T-cell (primary cell): ENCODE measurements at regions not wholly inside any gene's neighbourhood (a gene's known extent, or its start where the extent isn't known, plus 50 kb on each side); places are given as distances from the start of the nearest gene placed in this dataset.
"Not testable (repeated sequence)": the region's sequence is repeated elsewhere in the genome, so short reads cannot be mapped to it uniquely, and the experiment has no call there.

Experiments
- ATAC-seq, 4 experiments: fragments of 200-7000 bp in 3 of 4; fragments of 150-1000 bp in 1 of 4; cut with Tn5 transposase; replicated peaks in 1 of 4; 1 replicate in 3 of 4; 2 replicates in 1 of 4; pipeline ENCODE4 v1.10.0; 2021; ENCODE audit warnings: moderate library complexity in 3 of 4, mild to moderate bottlenecking in 2 of 4, moderate number of reproducible peaks in 1 of 4
- CTCF ChIA-PET, 2 donors: fragments of 300-600 bp; sonication (Branson Sonifier 250); formaldehyde crosslinking; loops; one replicate each; lab custom pipeline; 2022; ENCODE audit warnings: antibody characterized with exemption in 2 of 2; lab: Charles Lee
- POLR2A ChIA-PET, 2 donors: fragments of 300-600 bp; sonication (Branson Sonifier 250); formaldehyde crosslinking; loops; one replicate each; lab custom pipeline; 2022; ENCODE audit warnings: antibody characterized with exemption in 2 of 2; lab: Charles Lee
- DNase-seq, 35 experiments: peaks; one replicate each; pipeline versions ENCODE4 v3.0.0 to v3.0.0-alpha.2; 2013 to 2023
- H3K27ac ChIP-seq: one replicate; pipeline ENCODE4 v1.5.1; 2013; ENCODE audit warnings: low read length
- H3K27me3 ChIP-seq, 2 experiments: replicated peaks in 1 of 2; 1 replicate in 1 of 2; 2 replicates in 1 of 2; pipeline versions ENCODE4 v1.6.1 to v1.7.0; 2013; ENCODE audit warnings: low read length in 1 of 2, mixed read lengths in 1 of 2; ENCODE audit not compliant: control insufficient read depth in 2 of 2, insufficient read depth in 2 of 2; ENCODE audit errors: extremely low read depth in 1 of 2
- H3K36me3 ChIP-seq, 2 donors: 1 replicate in 1 of 2; 2 replicates in 1 of 2; pipeline versions ENCODE4 v1.6.1 to v1.7.0; 2013; ENCODE audit warnings: low read length in 1 of 2; ENCODE audit not compliant: control insufficient read depth in 2 of 2, insufficient read depth in 1 of 2; ENCODE audit errors: extremely low read depth in 1 of 2
- H3K4me1 ChIP-seq, 2 experiments: 1 replicate in 1 of 2; 2 replicates in 1 of 2; pipeline versions ENCODE4 v1.6.1 to v1.7.0; 2013; ENCODE audit warnings: low read length in 2 of 2, mixed read lengths in 1 of 2; ENCODE audit not compliant: insufficient read depth in 2 of 2, control insufficient read depth in 1 of 2; ENCODE audit errors: extremely low read depth in 1 of 2
- H3K4me3 ChIP-seq, 2 donors: 1 replicate in 1 of 2; 2 replicates in 1 of 2; pipeline versions ENCODE4 v1.5.1 to v1.7.0; 2013; ENCODE audit warnings: mild to moderate bottlenecking in 2 of 2, low read length in 1 of 2, moderate library complexity in 1 of 2; ENCODE audit not compliant: control insufficient read depth in 1 of 2; ENCODE audit errors: extremely low read depth in 1 of 2
- H3K9me3 ChIP-seq: 2 replicates; pipeline ENCODE4 v1.7.0; 2013
- H3K27ac Mint-ChIP-seq, 2 donors: one replicate each; pipeline ENCODE4 v1.8.0; 2020 to 2021; ENCODE audit warnings: mild to moderate bottlenecking in 2 of 2, mixed read lengths in 2 of 2
- H3K27me3 Mint-ChIP-seq, 2 donors: one replicate each; pipeline ENCODE4 v1.8.0; 2021 to 2022; ENCODE audit warnings: mixed read lengths in 2 of 2
- H3K36me3 Mint-ChIP-seq: one replicate; pipeline ENCODE4 v1.8.0; 2021; ENCODE audit warnings: mixed read lengths
- H3K4me1 Mint-ChIP-seq, 3 donors: one replicate each; pipeline ENCODE4 v1.8.0; 2020 to 2022; ENCODE audit warnings: mixed read lengths in 3 of 3, mild to moderate bottlenecking in 1 of 3
- H3K4me3 Mint-ChIP-seq, 3 donors: one replicate each; pipeline ENCODE4 v1.8.0; 2020 to 2022; ENCODE audit warnings: mild to moderate bottlenecking in 3 of 3, mixed read lengths in 3 of 3, moderate library complexity in 3 of 3
- H3K9me3 Mint-ChIP-seq, 3 donors: one replicate each; pipeline ENCODE4 v1.8.0; 2020 to 2022; ENCODE audit warnings: mixed read lengths in 3 of 3
- WGBS: methylation state at CpG from one replicate; pipeline ENCODE4 v1.1.5; 2013; ENCODE audit warnings: missing lambda C conversion rate; ENCODE audit not compliant: insufficient coverage; 5-methylcytosine and 5-hydroxymethylcytosine counted together

GRCh38 chr6:33888183-33888582 lies 84.4 kb upstream of the MLN start:
- no peaks in the 10 kb centered on the region for H3K36me3 Mint-ChIP-seq
- no peak for ATAC-seq
- ChIA-PET CTCF (no interaction called here), POLR2A (no interaction called here)
- H3K9me3 Mint-ChIP-seq: no peaks in the 10 kb centered on the region
- Histone ChIP-seq H3K4me1 (peaks cover 0 to 25% of the 10 kb centered on the region in 2 experiments), H3K36me3 (no peaks in the 10 kb centered on the region), H3K9me3 (no peaks in the 10 kb centered on the region), H3K27me3 (peaks cover 0 to 5% of the 10 kb centered on the region in 2 experiments), H3K27ac (no peak overlapping the region), H3K4me3 (no peak overlapping the region)
- no peak overlapping the region for H3K27ac Mint-ChIP-seq
- peak in 5 of 35 experiments; percentile 8 to 30 (median 16) for DNase-seq
- H3K27me3 Mint-ChIP-seq: peaks cover 0 to 2% of the 10 kb centered on the region in 2 donors
- H3K4me3 Mint-ChIP-seq: no peak overlapping the region
- WGBS: 83% methylated on average over 6 of the region's 10 CpGs
- peaks cover 9 to 21% (median 19%) of the 10 kb centered on the region in 3 donors for H3K4me1 Mint-ChIP-seq

- ATAC-seq (peak; percentile 60 to 88 (median 68)), DNase-seq (peak in 9 of 35 experiments; percentile 14 to 50 (median 18))
- Histone ChIP-seq H3K4me3 (no peak overlapping the region), H3K27me3 (peaks cover 0 to 2% of the 10 kb centered on the region in 2 experiments), H3K27ac (peak overlapping the region; percentile 9), H3K9me3 (no peaks in the 10 kb centered on the region), H3K36me3 (no peaks in the 10 kb centered on the region), H3K4me1 (peaks cover 0 to 25% of the 10 kb centered on the region in 2 experiments)
- Mint-ChIP-seq H3K27ac (peak overlapping the region in 1 of 2 donors; percentile 63), H3K9me3 (no peaks in the 10 kb centered on the region), H3K27me3 (peaks cover 0 to 2% of the 10 kb centered on the region in 2 donors), H3K4me1 (peaks cover 9 to 21% (median 19%) of the 10 kb centered on the region in 3 donors), H3K36me3 (no peaks in the 10 kb centered on the region), H3K4me3 (peak overlapping the region in 1 of 3 donors; percentile 31)
- ChIA-PET POLR2A (no interaction called here), CTCF (interaction anchor here in 1 of 2 donors (0.6 kb wide), 1 partner anchor 986 kb away, joined by 3 read pairs; no protein-coding TSS in a partner anchor)
- WGBS: 36% methylated on average over 4 of the region's 11 CpGs
Observed at GRCh38 chr6:33886673-33887144, 82.9 kb upstream of the MLN start.

DNA sequence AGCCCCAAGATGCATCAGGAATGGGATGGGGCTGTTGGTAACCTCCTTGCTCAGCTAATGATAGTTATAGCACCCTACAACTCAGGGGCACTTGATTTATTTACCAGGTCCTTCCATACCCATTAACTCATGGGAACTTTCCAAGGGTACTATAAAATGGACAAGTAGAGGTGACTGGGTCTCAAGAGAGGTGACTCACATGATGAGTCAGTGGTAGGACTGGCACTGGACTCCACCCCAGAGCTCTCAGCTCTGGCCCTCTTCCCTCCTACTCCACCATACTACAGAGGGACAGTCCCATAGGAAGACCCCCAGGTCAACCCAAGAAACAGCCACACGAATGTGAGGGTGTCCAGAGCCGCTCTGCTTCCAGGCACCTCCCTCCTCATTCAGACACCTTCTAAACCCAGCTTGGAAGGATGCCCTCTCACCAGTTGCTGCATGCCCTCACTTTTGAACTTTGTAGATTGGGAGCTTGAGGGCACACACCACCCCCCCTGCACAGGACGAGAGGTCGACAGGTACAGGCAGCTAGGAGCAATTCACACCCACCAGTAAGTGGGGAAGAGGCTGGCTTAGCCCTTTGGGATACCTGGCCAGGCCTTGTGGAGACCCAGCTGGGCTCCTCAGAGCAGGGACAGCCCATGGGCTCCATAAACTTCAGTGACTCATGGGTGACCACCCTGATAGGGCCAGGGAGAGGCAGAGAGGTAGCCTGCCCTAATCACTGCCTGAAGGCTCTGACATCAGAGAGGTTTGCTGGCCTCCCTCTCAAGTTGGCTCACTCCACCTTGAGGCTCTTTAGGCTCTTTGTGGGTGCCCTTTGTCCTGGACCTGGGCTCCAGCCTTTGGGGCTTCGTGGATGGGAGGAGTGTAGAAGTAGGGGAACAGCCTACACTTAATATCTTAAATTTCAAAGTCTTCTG lies 81.6 kb upstream of the MLN start:
- Mint-ChIP-seq H3K9me3 (no peaks in the 10 kb centered on the region), H3K36me3 (no peaks in the 10 kb centered on the region), H3K4me3 (no peak overlapping the region), H3K4me1 (peaks cover 9 to 21% (median 19%) of the 10 kb centered on the region in 3 donors), H3K27me3 (no peaks in the 10 kb centered on the region), H3K27ac (no peak overlapping the region)
- H3K27ac ChIP-seq: no peak overlapping the region
- POLR2A ChIA-PET: interaction anchor here in 1 of 2 donors (0.6 kb wide), 1 partner anchor 9 kb away, joined by 4 read pairs; no protein-coding TSS in a partner anchor
- H3K4me3 ChIP-seq: no peak overlapping the region
- H3K27me3 ChIP-seq: no peaks in the 10 kb centered on the region
- no peak for DNase-seq
- peaks cover 0 to 25% of the 10 kb centered on the region in 2 experiments for H3K4me1 ChIP-seq
- H3K36me3 ChIP-seq: no peaks in the 10 kb centered on the region
- CTCF ChIA-PET: no interaction called here
- ATAC-seq: no peak
- whole genome bisulfite sequencing: no CpG with 5 or more reads among the region's 5 CpGs
- no peaks in the 10 kb centered on the region for H3K9me3 ChIP-seq

GRCh38 chr6:33883621-33884020 lies 79.8 kb upstream of the MLN start:
- H3K27me3 ChIP-seq, DNase-seq, H3K27me3 Mint-ChIP-seq, H3K9me3 Mint-ChIP-seq, ATAC-seq, CTCF ChIA-PET, H3K4me3 Mint-ChIP-seq, H3K9me3 ChIP-seq, H3K27ac Mint-ChIP-seq, H3K27ac ChIP-seq, H3K36me3 ChIP-seq, H3K4me3 ChIP-seq, H3K36me3 Mint-ChIP-seq, POLR2A ChIA-PET: not testable (repeated sequence)
- H3K4me1 Mint-ChIP-seq: peaks cover 9 to 21% (median 19%) of the 10 kb centered on the region in 3 donors
- H3K4me1 ChIP-seq: peaks cover 0 to 25% of the 10 kb centered on the region in 2 experiments
- WGBS: no CpG with 5 or more reads among the region's 4 CpGs

DNA sequence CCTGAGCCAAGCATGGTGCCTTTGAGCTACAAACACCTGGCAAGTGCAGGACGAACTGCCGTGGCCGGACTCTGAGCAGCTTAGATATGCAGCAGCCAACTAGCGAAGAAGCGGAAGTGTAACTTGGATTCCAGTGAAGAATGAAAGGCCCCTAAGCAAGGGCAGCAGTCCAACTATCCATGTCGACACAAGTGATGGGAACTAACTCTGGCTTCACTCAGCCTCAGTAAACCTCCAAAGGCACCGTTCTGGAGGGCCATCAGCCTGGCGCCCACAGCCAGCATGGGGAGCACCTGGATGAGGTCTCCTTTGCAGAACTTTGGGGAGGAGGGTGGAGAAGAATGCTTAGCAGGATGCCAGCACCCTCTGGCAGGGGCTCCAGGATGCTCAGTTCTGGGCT lies 78.4 kb upstream of the MLN start:
- CTCF ChIA-PET: no interaction called here

DNA sequence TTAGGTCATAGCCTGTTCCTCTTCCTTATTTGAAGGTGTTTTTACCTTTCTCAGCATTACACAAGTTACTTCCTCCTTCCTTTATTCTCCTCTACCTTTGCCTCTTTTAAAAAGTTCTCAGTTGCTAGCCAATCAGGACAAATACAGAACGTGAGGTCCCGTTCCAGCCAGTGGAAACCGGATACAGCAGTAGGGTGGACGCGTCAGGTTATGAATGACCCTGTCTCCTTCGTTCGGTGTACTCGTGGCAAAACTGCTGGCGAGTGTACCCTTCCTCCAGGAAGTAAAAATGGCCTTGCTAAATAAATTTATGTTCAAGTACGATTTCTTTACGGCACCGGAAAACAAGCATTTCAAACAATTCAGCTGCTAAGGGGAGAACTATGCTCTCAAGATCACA lies 77.0 kb upstream of the MLN start:
- 90% methylated on average over 12 of the region's 12 CpGs for WGBS
- Mint-ChIP-seq H3K9me3 (no peaks in the 10 kb centered on the region), H3K36me3 (no peaks in the 10 kb centered on the region), H3K27me3 (no peaks in the 10 kb centered on the region), H3K27ac (peak overlapping the region in 1 of 2 donors; percentile 18), H3K4me3 (no peak overlapping the region), H3K4me1 (peaks cover 0 to 2% (median 0%) of the 10 kb centered on the region in 3 donors)
- no peak for ATAC-seq
- Histone ChIP-seq H3K27me3 (peaks cover 0 to 19% of the 10 kb centered on the region in 2 experiments), H3K27ac (no peak overlapping the region), H3K9me3 (no peaks in the 10 kb centered on the region), H3K4me3 (no peak overlapping the region), H3K4me1 (peaks cover 0 to 4% of the 10 kb centered on the region in 2 experiments), H3K36me3 (no peaks in the 10 kb centered on the region)
- CTCF ChIA-PET: interaction anchor here in 1 of 2 donors (0.7 kb wide), 1 partner anchor 71 kb away, joined by 4 read pairs; no protein-coding TSS in a partner anchor
- POLR2A ChIA-PET: interaction anchor here in 1 of 2 donors (0.5 kb wide), 1 partner anchor 246 kb away, joined by 5 read pairs; no protein-coding TSS in a partner anchor
- DNase-seq: no peak

More for the DNA sequence above, 78.4 kb upstream of the MLN start:
- Histone ChIP-seq H3K36me3 (no peaks in the 10 kb centered on the region), H3K4me1 (peaks cover 0 to 17% of the 10 kb centered on the region in 2 experiments), H3K4me3 (no peak overlapping the region), H3K27me3 (peaks cover 0 to 15% of the 10 kb centered on the region in 2 experiments), H3K27ac (no peak overlapping the region), H3K9me3 (no peaks in the 10 kb centered on the region)
- 96% methylated on average over 6 of the region's 8 CpGs for WGBS
- H3K27ac Mint-ChIP-seq: no peak overlapping the region
- ATAC-seq (no peak), DNase-seq (no peak)
- no peak overlapping the region for H3K4me3 Mint-ChIP-seq
- H3K4me1 Mint-ChIP-seq: peaks cover 7 to 12% (median 11%) of the 10 kb centered on the region in 3 donors
- no peaks in the 10 kb centered on the region for H3K9me3 Mint-ChIP-seq
- POLR2A ChIA-PET: no interaction called here
- no peaks in the 10 kb centered on the region for H3K36me3 Mint-ChIP-seq
- H3K27me3 Mint-ChIP-seq: no peaks in the 10 kb centered on the region
